Liver (tissue), 8 donors: ENCODE measurements at regions not wholly inside any gene's neighbourhood (a gene's known extent, or its start where the extent isn't known, plus 50 kb on each side); places are given as distances from the start of the nearest gene placed in this dataset.

Source experiments
- DNase-seq: peaks from one replicate; pipeline ENCODE4 v3.0.0-alpha.2; 2017; ENCODE audit warnings: low spot score
- H3K27ac ChIP-seq, 2 donors: one replicate each; pipeline ENCODE4 v1.7.0; 2013; ENCODE audit warnings: inconsistent platforms in 2 of 2, low read length in 2 of 2, control low read depth in 1 of 2, low read depth in 1 of 2, mild to moderate bottlenecking in 1 of 2
- H3K27me3 ChIP-seq, 4 donors: one replicate each; pipeline versions ENCODE4 v1.6.1 to v1.7.0; 2013; ENCODE audit warnings: low read length in 3 of 4, inconsistent platforms in 1 of 4, mild to moderate bottlenecking in 1 of 4, moderate library complexity in 1 of 4; ENCODE audit not compliant: control insufficient read depth in 4 of 4, insufficient read depth in 4 of 4
- H3K36me3 ChIP-seq, 4 donors: one replicate each; pipeline versions ENCODE4 v1.6.1 to v1.7.0; 2013; ENCODE audit warnings: low read length in 3 of 4, mild to moderate bottlenecking in 3 of 4, low read depth in 1 of 4, moderate library complexity in 1 of 4; ENCODE audit not compliant: control insufficient read depth in 4 of 4, insufficient read depth in 3 of 4
- H3K4me1 ChIP-seq, 4 donors: one replicate each; pipeline versions ENCODE4 v1.6.1 to v1.7.0; 2013; ENCODE audit warnings: low read length in 3 of 4, mild to moderate bottlenecking in 3 of 4, moderate library complexity in 1 of 4; ENCODE audit not compliant: control insufficient read depth in 4 of 4, insufficient read depth in 4 of 4
- H3K4me3 ChIP-seq, 3 donors: one replicate each; pipeline versions ENCODE4 v1.6.1 to v1.7.0; 2013; ENCODE audit warnings: low read length in 3 of 3, control low read depth in 1 of 3, low read depth in 1 of 3, mild to moderate bottlenecking in 1 of 3
- H3K9ac ChIP-seq, 2 donors: one replicate each; pipeline ENCODE4 v1.7.0; 2013; ENCODE audit warnings: low read length in 2 of 2, mild to moderate bottlenecking in 2 of 2, moderate library complexity in 2 of 2, control low read depth in 1 of 2, low read depth in 1 of 2
- H3K9me3 ChIP-seq, 4 donors: one replicate each; pipeline versions ENCODE4 v1.6.1 to v1.7.0; 2013; ENCODE audit warnings: low read length in 3 of 4; ENCODE audit not compliant: control insufficient read depth in 4 of 4
- CTCF ChIP-seq: fragments of 150-350 bp; IDR thresholded peaks from 2 replicates; pipeline ENCODE4 v1.5.1; 2017; ENCODE audit warnings: improper control_type of control experiment, low read depth, low read length; ENCODE audit not compliant: missing input control
- EGR1 ChIP-seq, 2 donors: IDR thresholded peaks; 2 replicates each; pipeline ENCODE4 v1.6.1; 2016 to 2018; ENCODE audit warnings: antibody characterized with exemption in 2 of 2, low read depth in 2 of 2
- FOXA1 ChIP-seq: IDR thresholded peaks from 2 replicates; pipeline ENCODE4 v1.6.1; 2016; ENCODE audit warnings: antibody characterized with exemption
- FOXA2 ChIP-seq: IDR thresholded peaks from 2 replicates; pipeline ENCODE4 v1.6.1; 2016; ENCODE audit warnings: antibody characterized with exemption
- GABPA ChIP-seq, 2 donors: IDR thresholded peaks in 1 of 2; conservative IDR thresholded peaks in 1 of 2; 2 replicates each; pipeline ENCODE4 v1.6.1; 2016; ENCODE audit warnings: antibody characterized with exemption in 2 of 2, mild to moderate bottlenecking in 1 of 2, moderate library complexity in 1 of 2
- HNF4A ChIP-seq, 2 donors: conservative IDR thresholded peaks; 2 replicates each; pipeline ENCODE4 v1.6.1; 2016; ENCODE audit warnings: antibody characterized with exemption in 2 of 2, mild to moderate bottlenecking in 2 of 2
- HNF4G ChIP-seq: IDR thresholded peaks from 2 replicates; pipeline ENCODE4 v1.6.1; 2016; ENCODE audit warnings: antibody characterized with exemption
- JUND ChIP-seq, 2 donors: IDR thresholded peaks; 2 replicates each; pipeline ENCODE4 v1.6.1; 2016; ENCODE audit warnings: antibody characterized with exemption in 2 of 2
- MAX ChIP-seq: IDR thresholded peaks from 2 replicates; pipeline ENCODE4 v1.6.1; 2016; ENCODE audit warnings: antibody characterized with exemption
- RAD21 ChIP-seq, 2 donors: IDR thresholded peaks; 2 replicates each; pipeline ENCODE4 v1.6.1; 2016; ENCODE audit warnings: antibody characterized with exemption in 2 of 2, mild to moderate bottlenecking in 2 of 2
- REST ChIP-seq: IDR thresholded peaks from 2 replicates; pipeline ENCODE4 v1.6.1; 2016; ENCODE audit warnings: antibody characterized with exemption, mild to moderate bottlenecking
- RXRA ChIP-seq, 2 donors: IDR thresholded peaks; 2 replicates each; pipeline ENCODE4 v1.6.1; 2017 to 2018; ENCODE audit warnings: antibody characterized with exemption in 2 of 2, mild to moderate bottlenecking in 1 of 2
- SP1 ChIP-seq: IDR thresholded peaks from 2 replicates; pipeline ENCODE4 v1.6.1; 2018; ENCODE audit warnings: antibody characterized with exemption, mild to moderate bottlenecking
- TAF1 ChIP-seq: conservative IDR thresholded peaks from 2 replicates; pipeline ENCODE4 v1.6.1; 2016; ENCODE audit warnings: antibody characterized with exemption, mild to moderate bottlenecking
- YY1 ChIP-seq: IDR thresholded peaks from 2 replicates; pipeline ENCODE4 v1.6.1; 2016; ENCODE audit warnings: antibody characterized with exemption, mild to moderate bottlenecking
- WGBS: extraction: QIAGEN DNeasy Blood & Tissue Kit; methylation state at CpG from one replicate; pipeline ENCODE4 v1.1.7; 2013; 5-methylcytosine and 5-hydroxymethylcytosine counted together
- TF ChIP-seq, protein P1 (sequence below): IDR thresholded peaks from 2 replicates; pipeline ENCODE4 v1.6.1; 2016; ENCODE audit warnings: antibody characterized with exemption
- TF ChIP-seq, protein P2 (sequence below): IDR thresholded peaks from 2 replicates; pipeline ENCODE4 v1.6.1; 2016; ENCODE audit warnings: antibody characterized with exemption
- donor health status: healthy.
- donor health status: healthy.
- donor health status: healthy.
- donor health status: healthy.
- donor health status: healthy.

- no peak overlapping the region for H3K27ac ChIP-seq
Measured at GRCh38 chr13:39822437-39822836, 167.0 kb downstream of the COG6 start.

DNA sequence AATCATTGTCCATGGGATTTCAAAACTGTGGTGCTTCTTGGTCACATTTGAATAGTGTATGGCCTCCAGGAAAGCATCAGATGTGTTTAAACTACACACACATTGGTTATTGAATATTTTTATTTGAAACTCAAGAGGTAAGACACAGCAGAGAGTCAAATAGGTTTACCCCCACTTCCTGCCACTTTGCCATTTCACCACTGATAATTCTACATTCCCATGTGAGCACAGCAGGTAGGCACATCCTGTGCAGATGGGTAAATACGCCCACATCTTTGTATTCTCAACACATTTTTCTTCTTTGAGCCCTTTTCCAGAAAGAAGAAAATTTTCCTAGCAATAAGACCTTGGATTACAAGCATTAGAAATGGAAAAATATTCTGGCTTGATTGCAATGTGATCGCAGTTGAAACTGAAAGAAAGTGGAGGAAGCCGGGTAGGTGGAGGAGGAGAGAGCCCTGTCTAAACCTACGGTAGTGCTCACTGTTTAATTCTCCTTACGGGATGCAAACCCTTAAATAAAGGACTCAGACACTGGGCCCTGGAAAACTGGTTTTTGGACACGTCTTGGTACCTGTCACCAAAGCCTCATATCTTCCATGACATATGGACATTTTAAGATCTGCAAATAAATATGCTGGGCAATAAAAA is 167.7 kb downstream of the COG6 start:
- TF ChIP-seq HNF4A (conservative IDR thresholded peaks at IDR 0.05) (no peak), YY1 (no peak), HNF4G (no peak)
- Histone ChIP-seq H3K4me1 (no peaks in the 10 kb centered on the region), H3K36me3 (no peaks in the 10 kb centered on the region), H3K4me3 (no peak overlapping the region), H3K9me3 (no peaks in the 10 kb centered on the region), H3K27ac (no peak overlapping the region), H3K9ac (no peak overlapping the region), H3K27me3 (peaks cover 0 to 4% (median 0%) of the 10 kb centered on the region in 4 donors)
- DNase-seq: no peak
- WGBS: 84% methylated on average over 6 of the region's 6 CpGs

More at GRCh38 chr13:39822437-39822836, 167.0 kb downstream of the COG6 start:
- DNase-seq: no peak
- Histone ChIP-seq H3K4me3 (no peak overlapping the region), H3K9ac (no peak overlapping the region), H3K9me3 (no peaks in the 10 kb centered on the region), H3K36me3 (no peaks in the 10 kb centered on the region), H3K4me1 (no peaks in the 10 kb centered on the region), H3K27me3 (peaks cover 0 to 4% (median 0%) of the 10 kb centered on the region in 4 donors)
- 72% methylated on average over 3 of the region's 3 CpGs for WGBS
- no peak for TF ChIP-seq HNF4A (conservative IDR thresholded peaks at IDR 0.05)
- TF ChIP-seq RXRA (IDR thresholded peaks at IDR 0.05): no peak
- no peak for TF ChIP-seq JUND (IDR thresholded peaks at IDR 0.05)
- TF ChIP-seq FOXA1: no peak
- TF ChIP-seq GABPA (IDR thresholded peaks at IDR 0.05 in 1 of 2, conservative IDR thresholded peaks at IDR 0.05 in 1 of 2): no peak
- TF ChIP-seq RAD21 (IDR thresholded peaks at IDR 0.05): no peak
- no peak for TF ChIP-seq EGR1 (IDR thresholded peaks at IDR 0.05; ENCODE audit: low read depth in 2 of 2)
- no peak for TF ChIP-seq YY1
- TF ChIP-seq FOXA2: no peak

- Histone ChIP-seq H3K9me3 (peaks cover 0 to 9% (median 1%) of the 10 kb centered on the region in 4 donors), H3K27ac (no peak overlapping the region), H3K4me3 (no peak overlapping the region), H3K27me3 (peaks cover 0 to 4% (median 0%) of the 10 kb centered on the region in 4 donors), H3K9ac (no peak overlapping the region), H3K4me1 (no peaks in the 10 kb centered on the region), H3K36me3 (no peaks in the 10 kb centered on the region)
- TF ChIP-seq, protein P1, sequence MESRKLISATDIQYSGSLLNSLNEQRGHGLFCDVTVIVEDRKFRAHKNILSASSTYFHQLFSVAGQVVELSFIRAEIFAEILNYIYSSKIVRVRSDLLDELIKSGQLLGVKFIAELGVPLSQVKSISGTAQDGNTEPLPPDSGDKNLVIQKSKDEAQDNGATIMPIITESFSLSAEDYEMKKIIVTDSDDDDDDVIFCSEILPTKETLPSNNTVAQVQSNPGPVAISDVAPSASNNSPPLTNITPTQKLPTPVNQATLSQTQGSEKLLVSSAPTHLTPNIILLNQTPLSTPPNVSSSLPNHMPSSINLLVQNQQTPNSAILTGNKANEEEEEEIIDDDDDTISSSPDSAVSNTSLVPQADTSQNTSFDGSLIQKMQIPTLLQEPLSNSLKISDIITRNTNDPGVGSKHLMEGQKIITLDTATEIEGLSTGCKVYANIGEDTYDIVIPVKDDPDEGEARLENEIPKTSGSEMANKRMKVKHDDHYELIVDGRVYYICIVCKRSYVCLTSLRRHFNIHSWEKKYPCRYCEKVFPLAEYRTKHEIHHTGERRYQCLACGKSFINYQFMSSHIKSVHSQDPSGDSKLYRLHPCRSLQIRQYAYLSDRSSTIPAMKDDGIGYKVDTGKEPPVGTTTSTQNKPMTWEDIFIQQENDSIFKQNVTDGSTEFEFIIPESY: no peak
- no peak for TF ChIP-seq JUND (IDR thresholded peaks at IDR 0.05)
- no peak for TF ChIP-seq RXRA (IDR thresholded peaks at IDR 0.05)
- TF ChIP-seq HNF4G: no peak
- no peak for TF ChIP-seq MAX
- no peak for TF ChIP-seq REST
- no peak for TF ChIP-seq FOXA1
- no peak for TF ChIP-seq SP1
- no peak for TF ChIP-seq GABPA (IDR thresholded peaks at IDR 0.05 in 1 of 2, conservative IDR thresholded peaks at IDR 0.05 in 1 of 2)
- TF ChIP-seq, protein P2, sequence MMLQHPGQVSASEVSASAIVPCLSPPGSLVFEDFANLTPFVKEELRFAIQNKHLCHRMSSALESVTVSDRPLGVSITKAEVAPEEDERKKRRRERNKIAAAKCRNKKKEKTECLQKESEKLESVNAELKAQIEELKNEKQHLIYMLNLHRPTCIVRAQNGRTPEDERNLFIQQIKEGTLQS: no peak
- no peak for TF ChIP-seq TAF1
- no peak for TF ChIP-seq CTCF
- no peak for DNase-seq
- WGBS: 90% methylated on average over 6 of the region's 6 CpGs
Measured at GRCh38 chr13:39825886-39826285, 170.4 kb downstream of the COG6 start.
